Neuronal stem cell (in vitro differentiated cells): ENCODE measurements at regions not wholly inside any gene's neighbourhood (a gene's known extent, or its start where the extent isn't known, plus 50 kb on each side); places are given as distances from the start of the nearest gene placed in this dataset.
A peak's percentile ranks its signal among the peaks of the same experiment; 100 is the strongest.

Source experiments
- DNase-seq: peaks from one replicate; pipeline ENCODE4 v3.0.0-alpha.2; 2013; ENCODE audit warnings: low spot score
- H2AFZ ChIP-seq: one replicate; pipeline ENCODE4 v1.6.1; 2013; ENCODE audit warnings: mild to moderate bottlenecking, low read length, inconsistent platforms
- H2AK5ac ChIP-seq: 2 replicates; pipeline ENCODE4 v1.6.1; 2013; ENCODE audit warnings: low read depth, mild to moderate bottlenecking, inconsistent platforms, low read length, moderate library complexity, mixed read lengths
- H2BK120ac ChIP-seq: 2 replicates; pipeline ENCODE4 v1.6.1; 2013; ENCODE audit warnings: low read depth, mild to moderate bottlenecking, inconsistent platforms, low read length, moderate library complexity, mixed read lengths
- H2BK12ac ChIP-seq: one replicate; pipeline ENCODE4 v1.6.1; 2013; ENCODE audit warnings: low read length, inconsistent platforms
- H2BK15ac ChIP-seq: 2 replicates; pipeline ENCODE4 v1.6.1; 2013; ENCODE audit warnings: mild to moderate bottlenecking, low read length, inconsistent platforms, mixed read lengths
- H2BK5ac ChIP-seq: one replicate; pipeline ENCODE4 v1.6.1; 2013; ENCODE audit warnings: inconsistent platforms, mild to moderate bottlenecking, low read length, moderate library complexity
- H3K14ac ChIP-seq: one replicate; pipeline ENCODE4 v1.6.1; 2013; ENCODE audit warnings: low read length, inconsistent platforms
- H3K18ac ChIP-seq: 2 replicates; pipeline ENCODE4 v1.6.1; 2013; ENCODE audit warnings: low read length, inconsistent platforms
- H3K23ac ChIP-seq: 2 replicates; pipeline ENCODE4 v1.6.1; 2013; ENCODE audit warnings: low read depth, mild to moderate bottlenecking, mixed read lengths, low read length, inconsistent platforms; ENCODE audit not compliant: poor library complexity
- H3K27ac ChIP-seq: replicated peaks from 3 replicates; pipeline ENCODE4 v1.5.1; 2013; ENCODE audit warnings: low read length, inconsistent platforms
- H3K27me3 ChIP-seq, 3 experiments: 2 replicates each; pipeline ENCODE4 v1.6.1; 2013; ENCODE audit warnings: low read length in 3 of 3, mild to moderate bottlenecking in 2 of 3, inconsistent platforms in 1 of 3, low read depth in 1 of 3, mixed read lengths in 1 of 3, moderate library complexity in 1 of 3; ENCODE audit not compliant: control insufficient read depth in 3 of 3, insufficient read depth in 3 of 3
- H3K36me3 ChIP-seq, 2 donors: replicated peaks in 1 of 2; 2 replicates each; pipeline ENCODE4 v1.6.1; 2013; ENCODE audit warnings: low read length in 2 of 2; ENCODE audit not compliant: control insufficient read depth in 2 of 2, insufficient read depth in 2 of 2
- H3K4ac ChIP-seq: 2 replicates; pipeline ENCODE4 v1.6.1; 2013; ENCODE audit warnings: inconsistent platforms, mild to moderate bottlenecking, low read length, moderate library complexity
- H3K4me1 ChIP-seq, 2 donors: 1 replicate in 1 of 2; 2 replicates in 1 of 2; pipeline ENCODE4 v1.6.1; 2013; ENCODE audit warnings: low read length in 2 of 2, low read depth in 1 of 2; ENCODE audit not compliant: control insufficient read depth in 2 of 2, insufficient read depth in 1 of 2
- H3K4me2 ChIP-seq: one replicate; pipeline ENCODE4 v1.6.1; 2013; ENCODE audit warnings: mild to moderate bottlenecking, low read length, inconsistent platforms; ENCODE audit not compliant: insufficient read depth, poor library complexity, severe bottlenecking
- H3K4me3 ChIP-seq, 2 donors: 2 replicates each; pipeline ENCODE4 v1.5.1; 2013; ENCODE audit warnings: low read length in 2 of 2, mild to moderate bottlenecking in 2 of 2, inconsistent platforms in 1 of 2, moderate library complexity in 1 of 2
- H3K79me1 ChIP-seq: one replicate; pipeline ENCODE4 v1.6.1; 2013; ENCODE audit warnings: low read depth, mild to moderate bottlenecking, inconsistent platforms, low read length, moderate library complexity
- H3K9ac ChIP-seq: one replicate; pipeline ENCODE4 v1.6.1; 2013; ENCODE audit warnings: mild to moderate bottlenecking, low read depth, low read length, inconsistent platforms; ENCODE audit not compliant: poor library complexity
- H3K9me3 ChIP-seq, 2 donors: replicated peaks in 1 of 2; 2 replicates each; pipeline versions ENCODE3 to v1.6.1; 2013; ENCODE audit warnings: low read length in 2 of 2, mild to moderate bottlenecking in 2 of 2, inconsistent platforms in 1 of 2, low read depth in 1 of 2, mixed read lengths in 1 of 2, moderate library complexity in 1 of 2; ENCODE audit not compliant: control insufficient read depth in 2 of 2, insufficient read depth in 1 of 2
- H4K8ac ChIP-seq: one replicate; pipeline ENCODE4 v1.6.1; 2013; ENCODE audit warnings: low read depth, mild to moderate bottlenecking, inconsistent platforms, low read length, moderate library complexity
- H4K91ac ChIP-seq: one replicate; pipeline ENCODE4 v1.6.1; 2013; ENCODE audit warnings: low read length, low read depth, mild to moderate bottlenecking, inconsistent platforms; ENCODE audit not compliant: poor library complexity
- WGBS, 2 donors: extraction: QIAGEN DNeasy Blood & Tissue Kit; methylation state at CpG; one replicate each; pipeline ENCODE4 v1.1.7; 2013; ENCODE audit warnings: missing lambda C conversion rate in 2 of 2, mixed read lengths in 1 of 2; ENCODE audit not compliant: insufficient read length in 2 of 2, insufficient replicate concordance in 1 of 2; ENCODE audit errors: extremely low coverage in 2 of 2; 5-methylcytosine and 5-hydroxymethylcytosine counted together

- no peak overlapping the region for H3K27ac ChIP-seq
- H2BK12ac ChIP-seq: no peak overlapping the region
- H4K8ac ChIP-seq: no peak overlapping the region
- no peak overlapping the region for H3K23ac ChIP-seq
- H4K91ac ChIP-seq: no peak overlapping the region
- H3K27me3 ChIP-seq: no peaks in the 10 kb centered on the region
- H3K4me3 ChIP-seq: no peak overlapping the region
- H3K79me1 ChIP-seq: no peaks in the 10 kb centered on the region
- H3K14ac ChIP-seq: no peak overlapping the region
- H3K4ac ChIP-seq: no peak overlapping the region
- no peaks in the 10 kb centered on the region for H3K36me3 ChIP-seq
- H2AFZ ChIP-seq: no peak overlapping the region
- no peaks in the 10 kb centered on the region for H3K4me1 ChIP-seq
- no peak overlapping the region for H3K18ac ChIP-seq
- no peak overlapping the region for H2BK5ac ChIP-seq
- H3K4me2 ChIP-seq: no peak overlapping the region
- H2AK5ac ChIP-seq: no peak overlapping the region
- H2BK15ac ChIP-seq: no peak overlapping the region
- no peaks in the 10 kb centered on the region for H3K9me3 ChIP-seq
- H3K9ac ChIP-seq: no peak overlapping the region
- H2BK120ac ChIP-seq: no peak overlapping the region
- WGBS, 2 donors: no CpG with 5 or more reads among the region's 1 CpG
- no peak for DNase-seq
These were observed 117.3 kb upstream of the SLC7A14 start for GRCh38 chr3:170703121-170703588.

GRCh38 chr3:170701696-170702678, 116.1 kb upstream of the SLC7A14 start:
- Histone ChIP-seq H3K4me1 (peaks cover 0 to 3% of the 10 kb centered on the region in 2 donors), H3K27me3 (no peaks in the 10 kb centered on the region), H3K4ac (no peak overlapping the region), H2BK15ac (no peak overlapping the region), H2BK12ac (peak overlapping the region; percentile 58), H2BK5ac (no peak overlapping the region), H2AK5ac (no peak overlapping the region), H3K23ac (no peak overlapping the region), H4K91ac (no peak overlapping the region), H3K9me3 (no peaks in the 10 kb centered on the region), H3K79me1 (no peaks in the 10 kb centered on the region), H2AFZ (no peak overlapping the region), H3K4me3 (no peak overlapping the region), H3K14ac (no peak overlapping the region), H2BK120ac (no peak overlapping the region), H4K8ac (no peak overlapping the region), H3K4me2 (no peak overlapping the region), H3K9ac (no peak overlapping the region), H3K27ac (no peak overlapping the region), H3K18ac (no peak overlapping the region), H3K36me3 (no peaks in the 10 kb centered on the region)
- no CpG with 5 or more reads among the region's 4 CpGs for WGBS, 2 donors
- DNase-seq: no peak

DNA sequence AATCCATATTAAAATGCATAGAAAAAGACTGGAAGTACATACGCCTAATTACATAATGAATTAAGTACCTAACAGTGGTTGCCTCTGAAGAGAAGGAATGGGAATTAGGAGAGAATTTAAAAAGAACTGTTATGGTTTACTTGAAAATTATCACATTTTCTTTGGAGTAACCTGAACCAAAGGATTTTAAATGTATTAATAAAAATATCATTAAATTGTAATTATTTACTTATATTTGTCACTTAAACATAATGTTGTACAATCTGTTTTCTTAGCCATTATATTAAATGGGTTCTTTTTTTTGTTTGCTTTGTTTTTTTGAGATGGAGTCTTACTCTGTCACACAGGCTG, 114.2 kb upstream of the SLC7A14 start:
- Histone ChIP-seq H2BK12ac (no peak overlapping the region), H3K4me2 (no peak overlapping the region), H3K18ac (no peak overlapping the region), H2AK5ac (no peak overlapping the region), H4K91ac (no peak overlapping the region), H3K4me1 (peaks cover 0 to 3% of the 10 kb centered on the region in 2 donors), H3K14ac (no peak overlapping the region), H3K27ac (no peak overlapping the region), H2BK120ac (no peak overlapping the region), H3K4ac (no peak overlapping the region), H3K9ac (no peak overlapping the region), H3K9me3 (no peaks in the 10 kb centered on the region), H3K23ac (no peak overlapping the region), H3K27me3 (no peaks in the 10 kb centered on the region), H2BK15ac (no peak overlapping the region), H4K8ac (no peak overlapping the region), H3K79me1 (no peaks in the 10 kb centered on the region), H2BK5ac (no peak overlapping the region), H2AFZ (no peak overlapping the region), H3K4me3 (no peak overlapping the region), H3K36me3 (no peaks in the 10 kb centered on the region)
- no CpG with 5 or more reads among the region's 1 CpG for WGBS, 2 donors
- DNase-seq: no peak

DNA sequence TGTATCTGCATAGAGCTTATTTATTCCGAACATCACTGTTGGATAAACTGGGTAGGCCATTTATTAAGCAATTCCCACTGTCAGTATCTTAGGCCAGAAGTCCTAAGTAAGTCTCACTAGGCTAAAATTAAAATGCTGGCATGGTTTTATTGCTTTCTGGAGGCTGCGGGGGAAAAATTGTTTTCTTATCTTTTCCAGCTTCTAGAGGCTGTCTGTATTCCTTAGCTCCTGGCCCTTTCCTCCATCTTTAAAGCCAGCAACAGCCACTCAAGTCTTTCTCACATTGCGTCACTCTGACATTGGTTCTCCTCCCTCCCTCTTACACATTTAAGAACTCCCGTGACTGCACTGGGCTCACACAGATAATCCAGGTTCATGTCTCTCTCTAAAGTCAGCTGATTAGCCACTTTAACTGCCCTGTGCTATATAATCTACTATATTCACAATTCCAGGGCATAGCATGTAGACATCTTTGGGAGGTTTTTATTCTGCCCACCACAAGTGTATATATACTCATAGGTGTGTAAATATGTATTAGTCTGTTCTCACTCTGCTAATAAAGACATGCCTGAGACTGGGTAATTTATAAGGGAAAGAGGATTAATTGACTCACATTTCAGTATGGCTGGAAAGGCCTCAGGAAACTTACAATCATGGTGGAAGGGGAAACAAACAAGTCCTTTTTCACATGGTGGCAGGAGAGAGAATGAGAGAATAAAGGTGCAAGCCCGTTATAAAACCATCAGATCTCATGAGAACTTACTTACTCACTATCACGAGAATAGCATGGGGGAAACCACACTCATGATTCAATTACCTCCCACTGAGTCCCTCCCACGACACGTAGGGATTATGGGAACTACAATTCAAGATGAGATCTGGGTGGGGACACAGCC, 113.5 kb upstream of the SLC7A14 start:
- H3K18ac ChIP-seq: no peak overlapping the region
- no peak overlapping the region for H3K9ac ChIP-seq
- peaks cover 0 to 3% of the 10 kb centered on the region in 2 donors for H3K4me1 ChIP-seq
- H3K79me1 ChIP-seq: no peaks in the 10 kb centered on the region
- H2BK15ac ChIP-seq: no peak overlapping the region
- no peak overlapping the region for H2BK120ac ChIP-seq
- no peak overlapping the region for H3K4me3 ChIP-seq
- no peak overlapping the region for H4K8ac ChIP-seq
- no peaks in the 10 kb centered on the region for H3K27me3 ChIP-seq
- H3K9me3 ChIP-seq: no peaks in the 10 kb centered on the region
- no peak overlapping the region for H2BK12ac ChIP-seq
- H3K4ac ChIP-seq: no peak overlapping the region
- H3K14ac ChIP-seq: no peak overlapping the region
- no peak for DNase-seq
- H2BK5ac ChIP-seq: no peak overlapping the region
- H2AK5ac ChIP-seq: no peak overlapping the region
- H3K23ac ChIP-seq: no peak overlapping the region
- H3K27ac ChIP-seq: no peak overlapping the region
- no peak overlapping the region for H2AFZ ChIP-seq
- no peaks in the 10 kb centered on the region for H3K36me3 ChIP-seq
- no peak overlapping the region for H4K91ac ChIP-seq
- no CpG with 5 or more reads among the region's 8 CpGs for WGBS, 2 donors
- H3K4me2 ChIP-seq: no peak overlapping the region
